Gastrocnemius medialis (tissue), 4 donors: ENCODE measurements at regions not wholly inside any gene's neighbourhood (a gene's known extent, or its start where the extent isn't known, plus 50 kb on each side); places are given as distances from the start of the nearest gene placed in this dataset.
"Not testable (repeated sequence)": the region's sequence is repeated elsewhere in the genome, so short reads cannot be mapped to it uniquely, and the experiment has no call there.

Experiments used
- ATAC-seq, 2 donors: fragments of 150-250 bp; one replicate each; pipeline ENCODE4 v1.9.1; 2016
- DNase-seq, 2 donors: peaks; one replicate each; pipeline ENCODE4 v3.0.0-alpha.2; 2019
- H3K27ac ChIP-seq, 4 donors: fragments of 200-600 bp; sonication (generic); 1 replicate in 1 of 4; 2 replicates in 3 of 4; pipeline ENCODE4 v1.5.1; 2016 to 2018; ENCODE audit warnings: mild to moderate bottlenecking in 2 of 4, moderate library complexity in 1 of 4
- H3K27me3 ChIP-seq, 3 donors: fragments of 200-600 bp; sonication (generic) in 2 of 3; 1 replicate in 1 of 3; 2 replicates in 2 of 3; pipeline versions ENCODE4 v1.5.1 to v1.6.0; 2016 to 2019; ENCODE audit warnings: mild to moderate bottlenecking in 1 of 3, moderate library complexity in 1 of 3
- H3K36me3 ChIP-seq, 2 donors: fragments of 200-600 bp; sonication (generic) in 1 of 2; one replicate each; pipeline ENCODE4 v1.5.1; 2017 to 2018
- H3K4me1 ChIP-seq, 2 donors: fragments of 200-600 bp; sonication (generic) in 1 of 2; one replicate each; pipeline ENCODE4 v1.5.1; 2016 to 2017; ENCODE audit warnings: mild to moderate bottlenecking in 2 of 2
- H3K4me3 ChIP-seq, 4 donors: fragments of 200-600 bp; sonication (generic) in 3 of 4; 1 replicate in 1 of 4; 2 replicates in 3 of 4; pipeline ENCODE4 v1.5.1; 2016 to 2019; ENCODE audit warnings: mild to moderate bottlenecking in 2 of 4
- H3K9me3 ChIP-seq, 3 donors: fragments of 200-600 bp; sonication (generic) in 2 of 3; 1 replicate in 1 of 3; 2 replicates in 2 of 3; pipeline ENCODE4 v1.5.1; 2016 to 2019
- CTCF ChIP-seq, 5 experiments: fragments of 450-650 bp in 3 of 5; fragments of 200-600 bp in 2 of 5; sonication (generic) in 2 of 5; IDR thresholded peaks in 4 of 5; conservative IDR thresholded peaks in 1 of 5; 1 replicate in 4 of 5; 2 replicates in 1 of 5; pipeline ENCODE4 v1.5.1; 2016 to 2019; ENCODE audit warnings: antibody characterized with exemption in 5 of 5, mild to moderate bottlenecking in 3 of 5, moderate library complexity in 3 of 5
- POLR2A ChIP-seq, 2 donors: fragments of 450-650 bp; IDR thresholded peaks; one replicate each; pipeline ENCODE4 v1.6.1; 2017; ENCODE audit warnings: antibody characterized with exemption in 2 of 2, mild to moderate bottlenecking in 2 of 2, moderate library complexity in 2 of 2
- in situ Hi-C, 4 donors: fragments of 200-750 bp; cut with MboI; loops; one replicate each; pipeline versions ENCODE4 v1.15.0 to v1.8.0; 2017; ENCODE audit warnings: low sequenced_read_pairs in 4 of 4
- intact Hi-C: fragments of 100-400 bp; cut with DNase I; formaldehyde crosslinking; loops from one replicate; pipeline ENCODE4 v1.15.1; 2023; ENCODE audit warnings: low total_unique reads

DNA sequence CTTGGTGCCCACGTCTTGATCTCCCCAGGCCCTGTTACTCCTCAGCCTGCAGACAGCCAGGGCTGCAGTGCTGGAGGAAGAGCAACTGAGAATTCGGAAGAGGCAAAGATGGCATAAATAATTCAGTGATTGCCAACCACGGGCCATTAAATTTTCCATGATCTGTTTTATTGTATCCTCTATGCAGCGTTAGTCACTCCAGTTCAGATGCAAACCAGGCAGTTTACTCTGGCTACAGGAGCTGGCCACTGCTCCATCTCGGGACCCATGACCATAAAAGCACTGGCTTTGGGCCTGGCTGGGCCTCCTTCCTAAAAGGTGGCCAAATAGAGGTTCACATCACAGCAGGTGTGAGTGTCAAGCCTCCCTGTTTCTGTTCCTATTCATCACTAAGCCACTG, 137.6 kb upstream of the TLE3 start:
- no peaks in the 10 kb centered on the region for H3K4me1 ChIP-seq
- intact Hi-C loops (no loop called here), in situ Hi-C loops (no loop called here)
- peaks cover 0 to 4% (median 0%) of the 10 kb centered on the region in 3 donors for H3K27me3 ChIP-seq
- ATAC-seq (no peak), DNase-seq (no peak)
- no peak overlapping the region for H3K27ac ChIP-seq
- H3K36me3 ChIP-seq: no peaks in the 10 kb centered on the region
- TF ChIP-seq CTCF (IDR thresholded peaks at IDR 0.05 in 4 of 5, conservative IDR thresholded peaks at IDR 0.05 in 1 of 5) (no peak), POLR2A (IDR thresholded peaks at IDR 0.05) (no peak)
- no peak overlapping the region for H3K4me3 ChIP-seq
- H3K9me3 ChIP-seq: peaks cover 0 to 6% (median 4%) of the 10 kb centered on the region in 3 donors

DNA sequence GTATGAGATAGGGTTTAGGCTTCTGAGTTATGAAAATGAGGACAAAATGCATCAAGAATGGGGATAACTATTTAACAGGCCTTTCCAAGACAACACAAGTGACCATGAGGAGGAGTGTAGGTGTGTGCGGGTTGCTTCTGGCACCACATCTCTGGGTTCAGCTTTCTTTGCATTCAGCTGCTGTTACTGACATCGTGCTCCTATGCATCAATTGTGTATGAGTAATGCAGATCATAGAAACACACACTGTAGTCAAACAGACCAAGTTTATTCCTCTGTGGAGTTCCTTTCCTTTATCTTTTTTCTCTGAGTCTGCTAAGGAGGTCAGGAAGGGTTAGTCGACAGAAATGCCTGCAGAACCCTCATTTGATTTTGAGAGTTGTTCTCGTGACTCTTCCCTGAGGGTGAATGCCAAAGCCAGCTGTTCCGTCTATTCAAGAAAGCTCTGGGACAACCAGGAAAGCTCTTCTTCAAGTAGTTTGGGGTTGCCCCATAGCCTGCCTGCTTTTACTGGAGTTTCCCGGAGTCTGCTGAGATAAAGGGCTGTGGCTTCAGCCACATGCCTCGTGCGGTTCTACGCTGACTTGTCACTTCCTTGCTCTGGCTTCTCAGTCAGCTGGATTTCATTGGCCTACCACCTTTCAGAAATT, 136.7 kb upstream of the TLE3 start:
- Histone ChIP-seq H3K36me3 (no peaks in the 10 kb centered on the region), H3K9me3 (peaks cover 0 to 6% (median 4%) of the 10 kb centered on the region in 3 donors), H3K27me3 (peaks cover 0 to 4% (median 0%) of the 10 kb centered on the region in 3 donors), H3K4me1 (no peaks in the 10 kb centered on the region), H3K4me3 (no peak overlapping the region), H3K27ac (no peak overlapping the region)
- no peak for TF ChIP-seq CTCF (IDR thresholded peaks at IDR 0.05 in 4 of 5, conservative IDR thresholded peaks at IDR 0.05 in 1 of 5)
- no peak for TF ChIP-seq POLR2A (IDR thresholded peaks at IDR 0.05)
- in situ Hi-C loops: no loop called here
- intact Hi-C loops: no loop called here
- ATAC-seq: no peak
- DNase-seq: no peak

DNA sequence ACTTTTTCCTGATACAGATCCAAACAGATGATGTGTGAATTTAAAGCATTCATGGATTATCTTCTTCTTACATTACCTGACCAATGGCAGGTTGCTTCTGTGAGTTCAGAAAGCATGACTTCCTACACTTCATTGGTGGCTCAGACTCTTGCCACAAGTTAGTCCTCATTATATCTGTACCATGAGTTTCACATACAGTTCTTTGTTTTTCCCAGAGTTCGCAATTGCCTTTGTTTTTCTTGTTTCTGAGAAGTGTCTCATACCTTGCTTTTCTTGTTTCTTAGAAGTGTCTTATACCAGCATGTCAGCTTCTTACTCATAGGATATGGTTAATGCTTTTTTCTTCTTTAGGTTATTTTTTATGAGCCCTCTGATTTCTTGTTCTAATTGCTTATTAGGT, 133.8 kb upstream of the TLE3 start:
- Histone ChIP-seq H3K9me3 (peaks cover 0 to 6% (median 4%) of the 10 kb centered on the region in 3 donors), H3K4me3 (no peak overlapping the region), H3K36me3 (no peaks in the 10 kb centered on the region), H3K27me3 (peaks cover 0 to 4% (median 0%) of the 10 kb centered on the region in 3 donors), H3K27ac (no peak overlapping the region), H3K4me1 (no peaks in the 10 kb centered on the region)
- intact Hi-C loops (no loop called here), in situ Hi-C loops (no loop called here)
- no peak for ATAC-seq
- DNase-seq: no peak
- TF ChIP-seq CTCF (IDR thresholded peaks at IDR 0.05 in 4 of 5, conservative IDR thresholded peaks at IDR 0.05 in 1 of 5): no peak
- TF ChIP-seq POLR2A (IDR thresholded peaks at IDR 0.05): no peak

DNA sequence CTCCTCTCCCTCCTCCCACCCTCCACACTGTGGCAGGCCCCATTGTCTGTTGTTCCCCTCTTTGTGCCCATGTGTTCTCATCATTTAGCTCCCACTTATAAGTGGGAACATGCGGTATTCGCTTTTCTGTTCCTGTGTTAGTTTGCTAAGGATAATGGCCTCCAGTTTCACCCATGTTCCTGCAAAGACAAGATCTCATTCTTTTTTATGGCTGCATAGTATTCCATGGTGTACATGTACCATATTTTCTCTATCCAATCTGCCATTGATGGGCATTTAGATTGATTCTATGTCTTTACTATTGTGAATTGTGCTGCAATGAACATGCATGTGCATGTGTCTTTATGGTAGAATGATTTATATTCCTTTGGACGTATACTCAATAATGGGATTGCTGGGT, 130.2 kb upstream of the TLE3 start:
- H3K27me3 ChIP-seq, H3K36me3 ChIP-seq, DNase-seq, H3K9me3 ChIP-seq, ATAC-seq, H3K4me3 ChIP-seq, H3K27ac ChIP-seq, intact Hi-C loops, H3K4me1 ChIP-seq, in situ Hi-C loops: not testable (repeated sequence)

DNA sequence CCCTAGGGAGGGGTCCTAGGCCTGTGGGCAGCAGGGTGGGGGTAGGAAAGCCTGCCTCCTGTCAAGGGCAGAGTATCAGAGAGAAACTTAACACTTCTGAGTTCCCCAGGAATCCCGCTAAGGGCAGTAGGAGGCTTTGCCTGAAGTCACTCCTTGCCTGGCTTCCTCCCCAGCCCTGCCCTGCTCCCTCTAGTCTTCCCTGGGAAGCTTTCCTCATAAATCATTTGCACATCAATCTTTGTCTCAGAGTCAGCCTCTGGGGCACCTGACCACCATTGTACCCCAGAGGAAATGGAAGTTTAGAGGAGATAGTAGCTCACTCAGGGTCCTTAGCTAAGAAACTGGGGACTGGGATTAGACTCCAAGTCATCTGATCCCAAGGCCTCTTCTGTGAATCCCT, 129.4 kb upstream of the TLE3 start:
- TF ChIP-seq POLR2A (IDR thresholded peaks at IDR 0.05): no peak
- no peak for TF ChIP-seq CTCF (IDR thresholded peaks at IDR 0.05 in 4 of 5, conservative IDR thresholded peaks at IDR 0.05 in 1 of 5)
- Histone ChIP-seq H3K27me3 (peaks cover 0 to 4% (median 0%) of the 10 kb centered on the region in 3 donors), H3K4me1 (no peaks in the 10 kb centered on the region), H3K27ac (no peak overlapping the region), H3K4me3 (no peak overlapping the region), H3K36me3 (no peaks in the 10 kb centered on the region), H3K9me3 (peaks cover 0 to 6% (median 4%) of the 10 kb centered on the region in 3 donors)
- intact Hi-C loops: no loop called here
- DNase-seq (no peak), ATAC-seq (no peak)
- in situ Hi-C loops: no loop called here
